Femur (tissue), 1 donor: ENCODE measurements at regions not wholly inside any gene's neighbourhood (a gene's known extent, or its start where the extent isn't known, plus 50 kb on each side); places are given as distances from the start of the nearest gene placed in this dataset.
"Not testable (repeated sequence)": the region's sequence is repeated elsewhere in the genome, so short reads cannot be mapped to it uniquely, and the experiment has no call there.

Experiments
- DNase-seq: peaks from one replicate; pipeline ENCODE4 v3.0.0-alpha.2; 2017

DNA sequence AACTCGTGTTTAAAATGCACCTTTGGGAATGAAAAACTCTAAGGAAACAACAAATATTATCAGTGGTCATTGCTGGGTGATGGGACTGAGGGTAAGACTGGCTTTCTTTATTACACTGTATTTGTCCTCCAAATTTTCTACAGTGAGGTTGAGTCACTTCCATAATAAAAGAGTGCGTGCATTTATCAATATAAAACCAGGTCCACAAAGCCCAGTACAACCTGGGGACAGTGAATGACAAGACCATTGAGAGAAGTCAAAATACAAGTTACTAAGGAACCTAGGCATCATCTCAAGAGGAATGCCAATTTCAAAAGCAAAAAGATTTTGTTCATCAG is 76.4 kb downstream of the MAGED4 start:
- no peak for DNase-seq

DNA sequence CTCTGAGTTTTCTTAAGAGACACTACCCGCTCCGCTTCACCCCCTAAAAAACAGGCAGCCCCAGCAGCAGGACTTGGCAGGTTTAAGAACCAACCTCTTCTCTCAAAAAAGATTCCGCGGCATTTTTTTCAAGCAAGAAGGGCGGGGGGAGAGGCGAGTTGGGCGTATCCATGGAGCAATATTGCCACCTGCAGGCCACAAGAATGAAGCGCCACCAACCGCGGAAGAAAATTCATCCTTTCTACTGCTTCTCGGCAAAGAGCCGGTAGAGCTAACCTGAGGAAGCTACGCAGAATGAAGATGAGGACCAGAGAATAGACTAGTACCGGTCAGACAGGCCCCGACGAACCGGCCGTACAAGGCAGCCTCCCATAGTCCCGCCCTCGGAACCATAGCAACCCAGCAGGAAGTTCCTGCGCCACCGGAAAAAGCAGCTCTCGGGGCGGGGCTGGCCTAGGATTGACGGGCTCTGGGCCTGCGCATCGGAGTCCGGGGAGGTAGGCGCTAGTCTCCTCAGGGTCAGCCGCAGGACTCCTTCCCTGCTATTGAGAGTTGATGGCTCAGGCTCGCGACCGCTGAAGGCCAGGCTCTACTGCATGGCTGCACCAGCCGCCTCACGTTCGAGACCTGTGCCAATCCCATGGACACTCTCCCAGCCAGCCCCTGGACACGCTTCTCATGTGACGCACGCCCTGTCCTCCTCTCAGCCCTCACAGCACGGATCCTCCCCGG is 76.9 kb downstream of the MAGED4 start:
- DNase-seq: peak; percentile 97

DNA sequence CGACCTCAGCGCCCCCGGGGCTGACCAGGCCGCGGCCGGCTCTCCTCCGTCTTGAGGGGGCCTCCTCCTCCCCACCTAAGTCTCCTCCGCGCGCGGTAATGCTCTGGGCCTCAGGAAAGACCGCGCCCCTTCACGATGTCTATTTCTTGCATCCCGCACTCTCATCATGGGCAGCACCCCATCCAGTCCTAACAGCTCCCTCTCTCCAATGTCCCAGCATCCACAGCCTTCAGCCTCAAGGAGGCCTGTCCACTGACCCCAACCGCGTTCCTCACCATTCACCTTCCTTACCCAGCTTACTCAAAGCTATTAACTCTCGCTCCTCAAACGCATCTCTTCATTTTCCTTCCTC is 77.5 kb downstream of the MAGED4 start:
- no peak for DNase-seq

DNA sequence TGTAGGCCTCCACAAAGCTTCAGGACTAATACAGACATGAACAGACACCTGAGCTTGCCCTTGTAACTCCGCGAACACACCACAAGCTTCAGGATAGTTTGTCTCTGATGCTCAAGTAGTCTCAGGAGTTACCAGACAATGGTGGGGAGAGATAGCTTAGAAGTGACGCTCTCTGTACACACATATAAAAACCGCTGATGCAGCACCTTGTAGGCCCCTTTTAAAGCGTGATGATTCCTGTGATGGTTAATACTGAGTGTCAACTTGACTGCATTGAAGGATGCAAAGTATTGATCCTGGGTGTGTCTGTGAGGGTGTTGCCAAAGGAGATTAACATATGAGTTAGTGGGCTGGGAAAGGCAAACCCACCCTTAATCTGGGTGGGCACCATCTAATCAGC is 78.7 kb downstream of the MAGED4 start:
- DNase-seq: no peak

DNA sequence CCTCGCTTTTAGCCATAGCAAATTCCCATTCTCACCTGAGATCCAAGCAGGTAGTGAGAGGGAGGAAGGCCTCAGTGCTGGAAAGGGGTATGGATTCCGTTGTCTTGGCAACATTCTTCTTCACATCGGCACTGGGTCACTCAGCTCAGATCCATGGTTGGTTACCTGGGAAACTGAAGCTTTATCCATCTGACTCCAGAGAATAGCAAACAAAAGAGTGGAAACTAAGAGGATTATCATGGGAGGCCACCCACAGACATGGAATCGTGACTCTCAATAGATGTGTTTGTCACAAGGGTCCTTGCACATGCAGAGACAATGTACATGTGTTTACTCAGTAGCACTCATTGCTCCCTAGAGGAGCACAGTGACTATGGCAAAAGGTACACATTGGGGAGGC is 81.0 kb downstream of the MAGED4 start:
- DNase-seq: no peak

DNA sequence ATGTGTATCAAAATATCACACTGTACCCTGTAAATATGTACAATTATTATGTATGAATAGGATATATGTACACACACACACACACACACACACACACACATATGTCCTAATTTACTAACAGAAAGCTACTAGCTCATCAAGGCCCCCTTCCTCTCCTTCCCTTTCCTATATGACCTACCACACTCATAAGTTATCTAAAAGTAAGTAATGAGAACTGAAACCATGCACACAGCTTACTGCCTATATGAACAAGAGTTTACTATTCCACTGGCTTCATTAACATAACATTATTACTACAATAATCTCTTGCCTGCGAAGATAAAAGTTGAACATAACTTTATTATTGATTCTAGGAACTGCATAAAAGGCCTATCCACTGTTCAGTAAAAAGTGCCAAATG is 83.8 kb downstream of the MAGED4 start:
- DNase-seq: not testable (repeated sequence)

DNA sequence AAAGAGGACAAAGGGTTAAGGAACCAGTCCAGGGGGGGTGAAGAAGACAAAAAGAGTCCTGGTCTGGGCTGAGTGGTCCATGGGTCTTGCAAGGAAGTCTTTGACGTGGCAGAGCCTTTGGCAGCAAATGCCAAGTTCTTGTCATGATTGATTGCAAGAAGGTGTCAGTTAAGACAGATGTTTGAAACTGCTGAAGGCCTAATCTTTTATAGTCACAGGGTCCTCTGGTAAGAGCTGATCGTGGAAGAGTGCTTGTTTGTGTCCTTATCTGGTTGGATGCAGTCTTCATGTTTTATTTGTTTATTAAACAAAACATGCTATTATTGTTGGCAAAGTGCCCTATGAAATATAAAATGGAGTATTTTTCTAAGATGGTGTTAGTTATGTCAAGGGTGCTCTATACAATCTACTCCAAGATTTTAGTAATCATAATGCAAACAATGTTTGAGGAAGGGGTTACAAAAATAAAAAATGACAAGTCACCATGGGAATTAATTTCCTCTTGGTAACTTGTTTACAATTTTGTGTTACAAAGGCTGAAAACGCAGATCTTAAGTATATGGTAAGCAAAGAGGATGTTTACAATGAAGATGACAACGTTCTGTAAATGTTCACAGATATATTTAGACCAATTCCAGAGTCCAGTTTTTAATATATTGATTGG is 85.9 kb downstream of the MAGED4 start:
- DNase-seq: no peak

DNA sequence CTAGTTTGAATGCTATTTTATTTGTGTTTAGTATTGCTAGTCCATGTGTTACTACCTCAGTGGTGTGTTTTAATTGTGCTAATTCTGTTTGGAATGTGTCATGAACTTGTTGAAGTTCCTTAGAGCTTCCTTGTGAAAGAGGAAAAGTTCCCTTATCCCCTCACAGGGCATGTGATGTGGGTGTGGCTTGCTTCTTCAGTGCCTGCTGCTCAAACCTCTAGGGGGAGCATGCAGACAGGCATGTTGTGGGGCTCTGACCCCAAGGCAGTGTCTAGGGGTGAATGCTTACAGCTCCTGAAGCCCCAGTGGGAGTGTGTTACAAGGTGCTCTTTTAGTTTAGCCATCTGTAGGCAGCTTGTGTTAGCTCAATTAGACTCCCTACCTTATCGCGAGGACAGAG is 86.5 kb downstream of the MAGED4 start:
- DNase-seq: no peak

DNA sequence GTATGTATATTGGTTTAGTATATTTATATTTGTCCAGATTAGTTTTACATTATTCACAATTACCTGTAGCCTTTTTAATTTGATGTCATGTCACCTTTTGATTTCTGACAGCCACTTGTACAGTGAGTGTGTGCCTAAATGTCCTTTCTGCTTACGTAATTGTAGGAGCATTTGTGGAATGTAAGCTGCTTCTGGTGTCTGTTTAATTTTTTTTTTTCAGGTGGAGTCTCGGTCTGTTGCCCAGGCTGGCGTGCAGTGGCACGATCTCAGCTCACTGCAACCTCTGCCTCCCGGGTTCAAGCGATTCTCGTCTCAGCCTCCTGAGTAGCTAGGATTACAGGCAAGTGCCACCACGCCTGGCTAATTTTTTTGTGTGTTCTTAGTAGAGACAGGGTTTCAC is 91.2 kb upstream of the XAGE2 start:
- DNase-seq: no peak

DNA sequence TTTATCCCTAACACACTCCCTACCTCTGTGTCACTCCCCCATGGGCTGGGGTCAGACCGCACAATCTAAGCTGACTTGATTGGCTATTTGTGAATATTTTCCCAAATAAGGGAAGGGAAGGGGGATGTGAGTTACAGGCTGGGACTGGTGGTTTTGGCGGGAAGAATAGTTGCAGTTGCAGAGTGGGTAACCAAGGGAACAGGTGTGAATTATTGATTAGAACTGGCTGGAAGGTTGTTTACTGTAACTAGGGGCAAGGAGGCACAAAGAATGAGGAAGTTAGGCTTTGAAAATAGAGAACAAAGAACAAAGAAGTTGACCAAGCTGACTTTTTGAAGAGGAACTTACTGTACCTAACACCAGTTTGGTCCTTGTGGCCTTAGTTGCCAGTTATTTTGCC is 88.0 kb upstream of the XAGE2 start:
- DNase-seq: no peak

DNA sequence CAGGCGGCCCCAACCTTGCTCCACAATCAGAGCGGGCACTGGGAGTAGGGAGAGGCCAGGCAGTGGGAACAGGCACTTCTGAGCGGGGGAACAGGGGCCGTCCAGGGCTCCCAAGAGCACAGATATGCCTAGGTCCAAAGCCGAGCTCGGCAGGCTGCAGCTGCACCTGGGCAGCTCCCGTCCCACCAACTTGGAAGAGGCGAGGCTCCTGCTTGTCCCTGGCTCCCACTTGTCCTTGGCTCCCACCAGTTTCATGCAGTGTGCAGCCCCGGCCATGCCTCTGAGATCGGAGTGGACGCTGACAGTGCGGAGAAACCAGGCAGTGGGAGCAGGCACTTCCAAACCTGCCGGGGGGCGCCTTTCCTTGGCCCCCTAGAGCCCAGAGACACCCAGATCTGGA is 84.0 kb upstream of the XAGE2 start:
- DNase-seq: no peak

DNA sequence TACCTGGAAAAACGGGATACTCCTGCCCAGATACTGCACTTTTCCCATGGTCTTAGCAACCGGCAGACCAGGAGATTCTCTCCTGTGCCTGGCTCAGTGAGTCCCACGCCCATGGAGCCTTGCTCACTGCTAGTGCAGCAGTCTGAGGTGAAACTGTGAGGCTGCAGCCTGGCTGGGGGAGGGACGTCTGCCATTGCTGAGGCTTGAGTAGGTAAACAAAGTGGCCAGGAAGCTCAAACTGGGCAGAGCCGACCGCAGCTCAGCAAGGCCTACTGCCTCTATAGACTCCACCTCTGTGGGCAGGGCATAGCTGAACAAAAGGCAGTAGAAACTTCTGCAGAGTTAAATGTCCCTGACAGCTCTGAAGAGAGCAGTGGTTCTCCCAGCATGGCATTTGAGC is 69.9 kb upstream of the XAGE2 start:
- DNase-seq: not testable (repeated sequence)

DNA sequence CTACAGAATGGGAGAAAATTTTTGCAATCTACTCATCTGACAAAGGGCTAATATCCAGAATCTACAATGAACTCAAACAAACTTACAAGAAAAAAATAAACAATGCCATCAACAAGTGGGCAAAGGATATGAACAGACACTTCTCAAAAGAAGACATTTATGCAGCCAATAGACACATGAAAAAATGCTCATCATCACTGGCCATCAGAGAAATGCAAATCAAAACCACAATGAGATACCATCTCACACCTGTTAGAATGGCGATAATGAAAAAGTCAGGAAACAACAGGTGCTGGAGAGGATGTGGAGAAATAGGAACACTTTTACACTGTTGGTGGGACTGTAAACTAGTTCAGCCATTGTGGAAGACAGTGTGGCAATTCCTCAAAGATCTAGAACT is 60.3 kb upstream of the XAGE2 start:
- DNase-seq: not testable (repeated sequence)
